Body of pancreas (tissue), 4 donors: ENCODE measurements at regions not wholly inside any gene's neighbourhood (a gene's known extent, or its start where the extent isn't known, plus 50 kb on each side); places are given as distances from the start of the nearest gene placed in this dataset.

ENCODE experiments used
- ATAC-seq: fragments of 150-250 bp; one replicate; pipeline ENCODE4 v1.9.1; 2016
- DNase-seq, 4 donors: peaks; one replicate each; pipeline ENCODE4 v3.0.0-alpha.2; 2019
- H3K27ac ChIP-seq, 4 donors: fragments of 200-600 bp; sonication (generic); 1 replicate in 3 of 4; 2 replicates in 1 of 4; pipeline versions ENCODE4 v1.5.1 to v1.6.1; 2016 to 2019; ENCODE audit warnings: mild to moderate bottlenecking in 1 of 4, mixed read lengths in 1 of 4, moderate library complexity in 1 of 4
- H3K27me3 ChIP-seq, 2 donors: fragments of 200-600 bp; sonication (generic); one replicate each; pipeline ENCODE4 v1.6.0; 2016; ENCODE audit warnings: mild to moderate bottlenecking in 1 of 2
- H3K36me3 ChIP-seq, 2 donors: fragments of 200-600 bp; sonication (generic); replicated peaks in 1 of 2; 2 replicates each; pipeline ENCODE4 v1.5.1; 2016; ENCODE audit warnings: low read depth in 2 of 2; ENCODE audit not compliant: insufficient read depth in 1 of 2
- H3K4me1 ChIP-seq: fragments of 200-600 bp; sonication (generic); one replicate; pipeline ENCODE4 v1.6.0; 2016
- H3K4me3 ChIP-seq, 2 donors: fragments of 200-600 bp; sonication (generic); 1 replicate in 1 of 2; 2 replicates in 1 of 2; pipeline ENCODE4 v1.5.1; 2016 to 2019
- H3K9me3 ChIP-seq, 3 donors: fragments of 200-600 bp; sonication (generic); 1 replicate in 2 of 3; 2 replicates in 1 of 3; pipeline ENCODE4 v1.5.1; 2016
- POLR2A ChIP-seq, 3 donors: fragments of 450-650 bp; IDR thresholded peaks; one replicate each; pipeline ENCODE4 v1.6.1; 2016; ENCODE audit warnings: antibody characterized with exemption in 3 of 3, mild to moderate bottlenecking in 2 of 3
- WGBS, 2 donors: methylation state at CpG; one replicate each; pipeline ENCODE4 v1.1.5; 2017; 5-methylcytosine and 5-hydroxymethylcytosine counted together
- intact Hi-C: fragments of 100-400 bp; cut with DNase I; formaldehyde crosslinking; loops from one replicate; pipeline ENCODE4 v1.15.1; 2023
- TF ChIP-seq, protein P1 (sequence below), 7 experiments: fragments of 450-650 bp in 4 of 7; fragments of 200-600 bp in 3 of 7; sonication (generic) in 3 of 7; IDR thresholded peaks; one replicate each; pipeline ENCODE4 v1.5.1; 2016 to 2019; ENCODE audit warnings: antibody characterized with exemption in 7 of 7

DNA sequence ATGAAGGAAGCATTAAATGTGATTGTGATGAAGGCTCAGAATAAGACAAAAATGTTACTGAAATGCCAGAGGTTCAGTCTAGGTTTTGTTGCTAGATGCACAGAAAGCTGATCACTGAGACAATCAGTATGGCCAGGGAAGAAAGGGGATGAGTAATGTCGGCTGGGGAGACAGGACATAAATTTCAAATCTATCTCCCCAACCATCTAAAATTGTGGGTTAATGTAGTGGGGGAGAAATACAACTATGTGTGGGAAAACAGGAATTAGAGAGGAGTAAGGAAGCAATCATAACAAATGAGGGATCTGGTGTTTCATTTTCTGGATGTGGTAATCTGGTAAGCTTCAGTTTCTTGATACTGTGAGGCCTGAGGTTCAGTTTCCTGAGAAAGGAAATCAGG is 1111.0 kb downstream of the XPNPEP1 start:
- TF ChIP-seq, protein P1, sequence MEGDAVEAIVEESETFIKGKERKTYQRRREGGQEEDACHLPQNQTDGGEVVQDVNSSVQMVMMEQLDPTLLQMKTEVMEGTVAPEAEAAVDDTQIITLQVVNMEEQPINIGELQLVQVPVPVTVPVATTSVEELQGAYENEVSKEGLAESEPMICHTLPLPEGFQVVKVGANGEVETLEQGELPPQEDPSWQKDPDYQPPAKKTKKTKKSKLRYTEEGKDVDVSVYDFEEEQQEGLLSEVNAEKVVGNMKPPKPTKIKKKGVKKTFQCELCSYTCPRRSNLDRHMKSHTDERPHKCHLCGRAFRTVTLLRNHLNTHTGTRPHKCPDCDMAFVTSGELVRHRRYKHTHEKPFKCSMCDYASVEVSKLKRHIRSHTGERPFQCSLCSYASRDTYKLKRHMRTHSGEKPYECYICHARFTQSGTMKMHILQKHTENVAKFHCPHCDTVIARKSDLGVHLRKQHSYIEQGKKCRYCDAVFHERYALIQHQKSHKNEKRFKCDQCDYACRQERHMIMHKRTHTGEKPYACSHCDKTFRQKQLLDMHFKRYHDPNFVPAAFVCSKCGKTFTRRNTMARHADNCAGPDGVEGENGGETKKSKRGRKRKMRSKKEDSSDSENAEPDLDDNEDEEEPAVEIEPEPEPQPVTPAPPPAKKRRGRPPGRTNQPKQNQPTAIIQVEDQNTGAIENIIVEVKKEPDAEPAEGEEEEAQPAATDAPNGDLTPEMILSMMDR (IDR thresholded peaks at IDR 0.05), result no peak
- no peak for TF ChIP-seq POLR2A (IDR thresholded peaks at IDR 0.05)
- no peak for DNase-seq
- Histone ChIP-seq H3K4me3 (no peak overlapping the region), H3K27me3 (no peaks in the 10 kb centered on the region), H3K9me3 (no peaks in the 10 kb centered on the region), H3K4me1 (no peaks in the 10 kb centered on the region), H3K27ac (no peak overlapping the region), H3K36me3 (no peaks in the 10 kb centered on the region)
- 46% methylated on average over 1 of the region's 1 CpG for WGBS, 2 donors
- no peak for ATAC-seq
- intact Hi-C loops, result no loop called here

DNA sequence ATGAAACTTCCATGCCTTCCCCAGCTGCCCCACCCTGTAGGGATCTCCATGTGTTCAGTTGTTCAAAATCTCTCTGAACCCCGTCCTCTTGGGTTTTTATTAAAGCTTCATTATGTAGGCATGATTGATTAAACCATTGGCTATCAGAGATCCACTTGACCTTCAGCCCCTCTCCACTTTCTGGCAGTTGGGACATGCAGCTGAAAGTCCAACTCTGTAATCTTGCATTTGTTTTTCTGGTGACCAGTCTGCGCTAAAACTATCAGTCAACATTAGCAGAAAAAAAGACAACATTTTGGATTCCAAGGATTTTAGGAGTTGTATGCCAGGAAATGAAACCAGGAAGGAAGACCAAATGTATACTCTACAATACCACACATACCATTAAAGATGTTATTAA is 1115.1 kb downstream of the XPNPEP1 start:
- Histone ChIP-seq H3K4me1 (no peaks in the 10 kb centered on the region), H3K36me3 (no peaks in the 10 kb centered on the region), H3K27me3 (no peaks in the 10 kb centered on the region), H3K4me3 (no peak overlapping the region), H3K9me3 (no peaks in the 10 kb centered on the region), H3K27ac (no peak overlapping the region)
- no peak for ATAC-seq
- no peak for DNase-seq
- TF ChIP-seq, protein P1 (IDR thresholded peaks at IDR 0.05), result no peak
- no peak for TF ChIP-seq POLR2A (IDR thresholded peaks at IDR 0.05)
- WGBS, 2 donors, result 25 to 29% methylated on average over 2 of the region's 2 CpGs
- intact Hi-C loops, result no loop called here

DNA sequence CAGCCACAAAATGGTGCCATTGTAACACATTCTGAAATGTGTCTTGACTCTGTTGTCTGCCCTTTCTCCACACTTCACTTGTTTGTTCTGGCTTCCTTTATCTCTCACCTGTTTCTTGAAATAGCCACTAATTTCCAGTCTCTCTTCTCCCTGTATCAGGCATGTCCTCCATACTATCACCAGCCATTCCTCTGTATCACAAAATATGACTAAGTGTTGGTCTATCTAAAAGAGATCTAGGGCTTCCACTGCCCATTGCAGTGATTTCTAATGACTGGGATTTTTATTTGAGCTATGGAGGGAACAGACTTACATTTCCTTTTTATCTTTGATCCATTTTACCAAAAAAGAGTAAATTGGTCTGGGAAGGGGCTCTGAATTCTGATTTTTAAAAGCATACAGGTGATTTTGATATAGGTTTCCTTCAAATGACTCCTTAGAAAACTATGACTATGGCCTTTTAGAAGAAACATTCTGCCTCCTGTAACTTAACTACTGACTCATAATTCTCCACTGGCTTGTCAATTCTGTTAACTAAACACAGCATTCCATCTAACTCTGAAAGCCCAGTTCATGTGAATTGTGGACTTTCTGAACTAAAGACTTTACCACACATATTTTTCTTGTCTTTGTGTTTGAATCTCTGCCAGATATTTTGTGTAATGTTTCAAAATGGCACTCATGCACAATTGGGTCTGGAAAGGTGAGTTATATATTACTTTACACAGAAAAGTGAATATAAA is 1121.4 kb downstream of the XPNPEP1 start:
- intact Hi-C loops, result no loop called here
- no peak overlapping the region for H3K4me3 ChIP-seq
- DNase-seq, result no peak
- no peak overlapping the region for H3K27ac ChIP-seq
- TF ChIP-seq, protein P1 (IDR thresholded peaks at IDR 0.05), result no peak
- no peak for TF ChIP-seq POLR2A (IDR thresholded peaks at IDR 0.05)
- H3K27me3 ChIP-seq, result no peaks in the 10 kb centered on the region
- no peaks in the 10 kb centered on the region for H3K36me3 ChIP-seq
- no peak for ATAC-seq
- H3K4me1 ChIP-seq, result no peaks in the 10 kb centered on the region
- H3K9me3 ChIP-seq, result no peaks in the 10 kb centered on the region

DNA sequence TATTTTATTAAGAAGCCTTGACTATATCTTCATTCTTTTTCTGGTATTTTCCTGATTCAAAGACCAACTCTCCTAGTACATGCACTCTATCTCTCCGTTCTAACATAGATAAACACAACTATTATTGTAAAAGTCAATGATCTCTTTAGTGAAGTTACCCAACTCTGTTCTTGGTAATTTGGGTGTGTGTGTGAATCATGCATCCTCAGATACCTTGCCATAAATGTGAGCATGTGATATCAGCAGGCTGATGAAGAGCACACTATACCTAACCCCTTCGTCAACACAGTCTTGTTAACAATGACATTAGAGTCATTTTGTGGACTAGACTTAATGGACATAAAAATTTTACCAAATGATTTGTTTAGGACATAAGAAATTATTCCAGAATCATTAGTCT is 1122.1 kb downstream of the XPNPEP1 start:
- H3K36me3 ChIP-seq, result no peaks in the 10 kb centered on the region

More for the DNA sequence above, 1122.1 kb downstream of the XPNPEP1 start:
- 83 to 91% methylated on average over 2 of the region's 2 CpGs for WGBS, 2 donors
- DNase-seq (no peak), ATAC-seq (no peak)
- no peaks in the 10 kb centered on the region for H3K27me3 ChIP-seq
- H3K27ac ChIP-seq, result no peak overlapping the region
- H3K4me1 ChIP-seq, result no peaks in the 10 kb centered on the region
- H3K4me3 ChIP-seq, result no peak overlapping the region
- intact Hi-C loops, result no loop called here
- TF ChIP-seq, protein P1 (IDR thresholded peaks at IDR 0.05), result no peak
- no peak for TF ChIP-seq POLR2A (IDR thresholded peaks at IDR 0.05)
- H3K9me3 ChIP-seq, result no peaks in the 10 kb centered on the region
